ENCODE measurements at regions not wholly inside any gene's neighbourhood (a gene's known extent, or its start where the extent isn't known, plus 50 kb on each side); places are given as distances from the start of the nearest gene placed in this dataset.

DNA sequence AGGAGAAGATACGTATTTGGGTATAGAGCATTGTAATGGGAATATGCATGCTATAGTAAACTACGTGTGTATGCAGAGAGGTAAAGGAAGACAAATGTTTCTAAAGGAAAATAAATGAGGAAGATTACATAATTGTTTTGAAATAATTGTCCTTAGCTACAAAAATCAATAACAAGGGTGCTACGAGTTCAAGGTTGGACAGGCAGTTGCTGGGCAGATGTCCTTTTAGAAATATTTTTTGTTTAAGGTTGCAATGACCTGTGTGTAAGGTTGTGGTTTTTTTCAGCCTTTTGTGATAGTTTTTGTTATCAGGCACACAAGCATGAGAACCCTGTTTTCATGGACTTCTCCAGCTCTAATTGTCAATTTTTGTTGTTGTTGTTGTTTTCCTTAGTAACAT, 1304.1 kb upstream of the CHAC2 start (continued):
- TF ChIP-seq, protein P1, sequence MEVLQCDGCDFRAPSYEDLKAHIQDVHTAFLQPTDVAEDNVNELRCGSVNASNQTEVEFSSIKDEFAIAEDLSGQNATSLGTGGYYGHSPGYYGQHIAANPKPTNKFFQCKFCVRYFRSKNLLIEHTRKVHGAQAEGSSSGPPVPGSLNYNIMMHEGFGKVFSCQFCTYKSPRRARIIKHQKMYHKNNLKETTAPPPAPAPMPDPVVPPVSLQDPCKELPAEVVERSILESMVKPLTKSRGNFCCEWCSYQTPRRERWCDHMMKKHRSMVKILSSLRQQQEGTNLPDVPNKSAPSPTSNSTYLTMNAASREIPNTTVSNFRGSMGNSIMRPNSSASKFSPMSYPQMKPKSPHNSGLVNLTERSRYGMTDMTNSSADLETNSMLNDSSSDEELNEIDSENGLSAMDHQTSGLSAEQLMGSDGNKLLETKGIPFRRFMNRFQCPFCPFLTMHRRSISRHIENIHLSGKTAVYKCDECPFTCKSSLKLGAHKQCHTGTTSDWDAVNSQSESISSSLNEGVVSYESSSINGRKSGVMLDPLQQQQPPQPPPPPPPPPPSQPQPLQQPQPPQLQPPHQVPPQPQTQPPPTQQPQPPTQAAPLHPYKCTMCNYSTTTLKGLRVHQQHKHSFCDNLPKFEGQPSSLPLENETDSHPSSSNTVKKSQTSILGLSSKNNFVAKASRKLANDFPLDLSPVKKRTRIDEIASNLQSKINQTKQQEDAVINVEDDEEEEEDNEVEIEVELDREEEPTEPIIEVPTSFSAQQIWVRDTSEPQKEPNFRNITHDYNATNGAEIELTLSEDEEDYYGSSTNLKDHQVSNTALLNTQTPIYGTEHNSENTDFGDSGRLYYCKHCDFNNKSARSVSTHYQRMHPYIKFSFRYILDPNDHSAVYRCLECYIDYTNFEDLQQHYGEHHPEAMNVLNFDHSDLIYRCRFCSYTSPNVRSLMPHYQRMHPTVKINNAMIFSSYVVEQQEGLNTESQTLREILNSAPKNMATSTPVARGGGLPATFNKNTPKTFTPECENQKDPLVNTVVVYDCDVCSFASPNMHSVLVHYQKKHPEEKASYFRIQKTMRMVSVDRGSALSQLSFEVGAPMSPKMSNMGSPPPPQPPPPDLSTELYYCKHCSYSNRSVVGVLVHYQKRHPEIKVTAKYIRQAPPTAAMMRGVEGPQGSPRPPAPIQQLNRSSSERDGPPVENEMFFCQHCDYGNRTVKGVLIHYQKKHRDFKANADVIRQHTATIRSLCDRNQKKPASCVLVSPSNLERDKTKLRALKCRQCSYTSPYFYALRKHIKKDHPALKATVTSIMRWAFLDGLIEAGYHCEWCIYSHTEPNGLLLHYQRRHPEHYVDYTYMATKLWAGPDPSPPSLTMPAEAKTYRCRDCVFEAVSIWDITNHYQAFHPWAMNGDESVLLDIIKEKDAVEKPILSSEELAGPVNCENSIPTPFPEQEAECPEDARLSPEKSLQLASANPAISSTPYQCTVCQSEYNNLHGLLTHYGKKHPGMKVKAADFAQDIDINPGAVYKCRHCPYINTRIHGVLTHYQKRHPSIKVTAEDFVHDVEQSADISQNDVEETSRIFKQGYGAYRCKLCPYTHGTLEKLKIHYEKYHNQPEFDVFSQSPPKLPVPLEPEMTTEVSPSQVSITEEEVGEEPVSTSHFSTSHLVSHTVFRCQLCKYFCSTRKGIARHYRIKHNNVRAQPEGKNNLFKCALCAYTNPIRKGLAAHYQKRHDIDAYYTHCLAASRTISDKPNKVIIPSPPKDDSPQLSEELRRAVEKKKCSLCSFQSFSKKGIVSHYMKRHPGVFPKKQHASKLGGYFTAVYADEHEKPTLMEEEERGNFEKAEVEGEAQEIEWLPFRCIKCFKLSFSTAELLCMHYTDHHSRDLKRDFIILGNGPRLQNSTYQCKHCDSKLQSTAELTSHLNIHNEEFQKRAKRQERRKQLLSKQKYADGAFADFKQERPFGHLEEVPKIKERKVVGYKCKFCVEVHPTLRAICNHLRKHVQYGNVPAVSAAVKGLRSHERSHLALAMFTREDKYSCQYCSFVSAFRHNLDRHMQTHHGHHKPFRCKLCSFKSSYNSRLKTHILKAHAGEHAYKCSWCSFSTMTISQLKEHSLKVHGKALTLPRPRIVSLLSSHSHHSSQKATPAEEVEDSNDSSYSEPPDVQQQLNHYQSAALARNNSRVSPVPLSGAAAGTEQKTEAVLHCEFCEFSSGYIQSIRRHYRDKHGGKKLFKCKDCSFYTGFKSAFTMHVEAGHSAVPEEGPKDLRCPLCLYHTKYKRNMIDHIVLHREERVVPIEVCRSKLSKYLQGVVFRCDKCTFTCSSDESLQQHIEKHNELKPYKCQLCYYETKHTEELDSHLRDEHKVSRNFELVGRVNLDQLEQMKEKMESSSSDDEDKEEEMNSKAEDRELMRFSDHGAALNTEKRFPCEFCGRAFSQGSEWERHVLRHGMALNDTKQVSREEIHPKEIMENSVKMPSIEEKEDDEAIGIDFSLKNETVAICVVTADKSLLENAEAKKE (CRISPR knock-in tag; IDR thresholded peaks at IDR 0.05): no peak
- no peak for TF ChIP-seq JUNB (IDR thresholded peaks at IDR 0.05; ENCODE audit: unreplicated experiment)

DNA sequence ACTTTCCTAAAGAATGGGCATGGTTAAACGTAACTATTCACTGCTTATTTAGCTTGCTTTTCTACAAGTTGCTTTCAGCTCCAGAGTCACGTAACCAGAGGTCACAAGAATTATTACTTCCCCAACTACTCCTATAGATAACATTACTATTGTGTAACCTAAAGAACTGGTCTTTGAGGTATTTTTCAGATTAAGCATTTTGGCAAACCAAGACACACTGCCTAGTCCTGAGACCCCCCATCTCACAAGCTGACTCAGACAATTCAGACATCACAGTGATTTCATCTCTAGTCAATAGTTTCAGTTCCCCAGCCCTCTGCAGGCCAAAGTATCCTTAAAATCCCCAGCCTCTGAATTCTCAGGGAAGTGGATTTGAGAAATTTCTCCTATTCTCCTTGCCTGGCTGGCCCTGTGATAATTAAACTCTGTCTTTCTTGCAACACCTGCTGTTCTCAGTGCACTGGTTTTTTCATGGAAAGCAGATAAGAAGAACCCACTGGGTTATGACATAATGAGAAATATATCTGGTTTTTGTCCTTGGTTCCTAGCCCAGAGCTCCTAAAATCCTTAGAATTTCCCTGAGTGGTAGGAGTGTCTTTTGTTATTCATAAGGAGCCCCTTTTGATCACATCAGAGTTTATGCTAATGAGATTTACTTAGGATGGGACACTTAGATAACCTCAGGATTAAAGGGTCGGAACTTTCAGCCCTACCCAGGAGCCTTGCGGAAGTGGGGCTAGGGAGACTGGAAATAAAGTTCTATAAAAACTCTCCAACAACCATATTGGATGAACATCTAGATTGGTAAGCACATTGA, 1310.8 kb upstream of the CHAC2 start:
- H3K4me1 ChIP-seq (ENCODE audit: insufficient read depth): peaks cover 16% of the 10 kb centered on the region
- Mint-ChIP-seq H3K36me3 (ENCODE audit: low read depth) (no peaks in the 10 kb centered on the region), H3K9me3 (no peaks in the 10 kb centered on the region), H3K27me3 (ENCODE audit: insufficient read depth, low read depth, poor library complexity) (no peaks in the 10 kb centered on the region), H3K27ac (no peak overlapping the region; the same call in 1 of the 2 replicates), H3K4me1 (peaks cover 21% of the 10 kb centered on the region; the same call in 2 of the 3 replicates), H3K4me3 (no peak overlapping the region)
- no peaks in the 10 kb centered on the region for H3K9me2 ChIP-seq (ENCODE audit: insufficient read depth)
- H3K27ac ChIP-seq (ENCODE audit: low read depth): no peak overlapping the region
- H3K79me2 ChIP-seq (replicated peaks; ENCODE audit: insufficient read depth): no peaks in the 10 kb centered on the region
- no peaks in the 10 kb centered on the region for H4K20me1 ChIP-seq (replicated peaks; ENCODE audit: insufficient read depth)
- H3K4me3 ChIP-seq: no peak overlapping the region
- H3K36me3 ChIP-seq (ENCODE audit: insufficient read depth): no peaks in the 10 kb centered on the region
- H3K27me3 ChIP-seq (ENCODE audit: insufficient read depth): no peaks in the 10 kb centered on the region
- H3F3A ChIP-seq (replicated peaks; ENCODE audit: low read depth): no peaks in the 10 kb centered on the region
- no peak overlapping the region for H2AFZ ChIP-seq
- ATAC-seq (peak; percentile 70), DNase-seq (ENCODE audit: low spot score) (peak; percentile 25)
- 0 out of 2 replicates have a peak overlapping the region, but pooled peaks have one; percentile 13 for H3K4me2 ChIP-seq
- TF ChIP-seq ZNF331 (CRISPR knock-in tag; IDR thresholded peaks at IDR 0.05; ENCODE audit: low read depth) (no peak), ZNF114 (CRISPR knock-in tag; IDR thresholded peaks at IDR 0.05) (no peak), STAT1 (IDR thresholded peaks at IDR 0.05; ENCODE audit: unreplicated experiment) (no peak)
- TF ChIP-seq, protein P1 (CRISPR knock-in tag; IDR thresholded peaks at IDR 0.05): no peak

All from GM23338 (cell line).